ENCODE measurements at regions not wholly inside any gene's neighbourhood (a gene's known extent, or its start where the extent isn't known, plus 50 kb on each side); places are given as distances from the start of the nearest gene placed in this dataset.

- TF ChIP-seq CTCF (IDR thresholded peaks at IDR 0.05) (no peak), EZH2 (IDR thresholded peaks at IDR 0.05) (no peak)
Observed at GRCh38 chr5:117255211-117256027, 680.8 kb upstream of the SEMA6A start.

Measured in neural progenitor cell (in vitro differentiated cells).